GM21447 (cell line): ENCODE measurements at regions not wholly inside any gene's neighbourhood (a gene's known extent, or its start where the extent isn't known, plus 50 kb on each side); places are given as distances from the start of the nearest gene placed in this dataset.
"Not testable (repeated sequence)": the region's sequence is repeated elsewhere in the genome, so short reads cannot be mapped to it uniquely, and the experiment has no call there.

ENCODE experiments used
- ATAC-seq: cut with Tn5 transposase; IDR thresholded peaks from one replicate; pipeline ENCODE4 v1.9.1; 2021; ENCODE audit not compliant: unreplicated experiment

DNA sequence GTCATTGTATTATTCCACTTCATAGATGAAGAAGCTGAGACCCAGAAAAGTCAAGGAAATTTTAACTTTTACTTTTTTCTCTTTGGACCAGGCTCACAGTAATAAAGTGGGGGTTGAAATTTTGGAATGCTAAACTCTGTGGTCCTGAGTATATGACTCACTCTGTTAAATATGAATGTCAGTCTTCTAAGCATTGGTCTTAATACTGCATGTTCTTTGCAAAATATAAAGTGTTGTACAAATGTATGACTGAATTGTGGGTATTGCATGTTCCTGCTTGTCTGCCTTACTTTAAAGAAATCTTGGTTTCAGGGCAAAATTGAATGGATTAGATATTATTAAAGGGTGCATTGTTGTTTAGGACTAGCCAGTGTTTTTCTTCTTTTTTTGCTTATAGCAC lies 950.8 kb upstream of the GOT2 start:
- no peak for ATAC-seq

DNA sequence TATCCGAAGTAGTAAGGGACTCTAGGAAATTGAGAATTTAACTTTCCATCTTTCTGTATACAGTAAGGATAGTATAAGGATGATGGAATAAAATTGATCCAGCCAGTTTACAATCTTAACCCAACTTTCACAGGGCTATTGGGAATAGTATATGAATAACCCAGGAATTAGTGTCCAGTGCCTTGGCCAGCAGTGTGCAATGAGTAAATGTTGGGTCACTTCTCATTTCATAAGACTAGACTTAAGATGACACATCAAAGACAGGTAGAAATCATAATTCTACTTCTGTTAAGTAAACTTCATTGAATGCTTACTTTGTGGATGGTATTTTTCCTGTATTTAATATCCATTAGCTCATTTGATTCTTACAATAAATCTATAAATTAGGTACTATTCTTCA lies 949.6 kb upstream of the GOT2 start:
- no peak for ATAC-seq

DNA sequence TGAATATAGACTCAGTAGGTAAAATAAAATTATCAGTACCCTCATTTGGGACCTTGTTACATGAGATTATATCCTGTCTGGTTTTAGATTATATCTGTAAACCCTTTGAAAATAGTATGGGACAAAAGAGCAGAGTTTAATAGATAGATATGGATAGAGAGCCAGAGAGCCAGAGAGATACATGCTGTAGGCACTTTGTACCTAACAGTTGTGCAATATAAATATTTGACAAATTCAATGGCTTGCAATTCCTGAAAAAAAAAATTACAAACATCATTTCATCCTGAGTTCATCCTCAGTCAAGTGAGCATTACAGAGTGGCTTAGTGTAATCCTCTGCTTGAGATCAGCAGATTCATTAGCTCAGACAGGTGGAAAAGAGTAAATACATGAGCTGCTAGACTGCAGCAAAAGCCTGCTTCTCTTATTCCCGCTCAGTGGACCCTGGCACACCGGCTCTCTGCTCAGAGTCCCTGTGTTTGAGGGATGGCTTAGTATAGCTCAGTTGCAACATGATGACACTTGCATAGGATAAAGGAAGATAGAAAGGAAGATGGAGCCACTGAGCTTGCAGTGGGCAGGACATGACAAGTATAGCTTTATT lies 931.6 kb upstream of the GOT2 start:
- no peak for ATAC-seq

DNA sequence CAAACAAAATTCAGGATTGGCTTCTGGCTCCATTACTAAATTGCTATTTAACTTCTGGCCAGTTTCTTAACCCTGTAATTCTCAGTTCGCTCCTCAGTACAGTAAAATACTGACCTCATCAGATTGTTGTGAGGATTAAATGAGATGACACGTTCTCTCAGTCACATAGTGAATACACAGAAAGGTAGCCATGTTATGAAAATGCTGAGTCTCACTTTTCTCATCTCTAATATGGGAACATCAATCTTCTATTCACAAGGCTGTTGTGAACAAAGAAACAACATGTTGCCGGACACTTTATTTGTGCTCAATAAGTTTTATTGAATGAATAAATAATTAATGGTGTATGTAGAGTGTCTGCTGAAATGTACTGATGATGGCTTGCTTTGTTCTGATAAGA lies 924.5 kb upstream of the GOT2 start:
- no peak for ATAC-seq

DNA sequence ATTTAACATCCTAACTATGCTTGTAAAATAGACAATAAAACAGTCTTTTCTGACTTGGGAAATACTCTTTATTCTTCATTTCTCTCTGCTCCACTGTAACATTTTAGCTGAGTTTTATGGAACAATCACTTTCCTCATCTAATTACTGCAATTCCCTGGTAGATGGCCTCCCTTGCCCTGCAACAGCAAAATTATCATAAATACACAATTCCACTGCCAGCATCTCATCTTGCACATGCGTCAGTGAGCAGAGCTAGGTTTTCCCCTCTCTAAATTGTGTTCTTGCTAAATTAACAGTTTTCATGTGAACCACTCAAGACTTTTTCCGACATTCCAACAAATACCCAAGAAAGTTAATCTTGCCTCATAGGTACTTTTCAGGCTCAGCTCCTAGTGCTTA lies 920.9 kb upstream of the GOT2 start:
- ATAC-seq, result no peak

DNA sequence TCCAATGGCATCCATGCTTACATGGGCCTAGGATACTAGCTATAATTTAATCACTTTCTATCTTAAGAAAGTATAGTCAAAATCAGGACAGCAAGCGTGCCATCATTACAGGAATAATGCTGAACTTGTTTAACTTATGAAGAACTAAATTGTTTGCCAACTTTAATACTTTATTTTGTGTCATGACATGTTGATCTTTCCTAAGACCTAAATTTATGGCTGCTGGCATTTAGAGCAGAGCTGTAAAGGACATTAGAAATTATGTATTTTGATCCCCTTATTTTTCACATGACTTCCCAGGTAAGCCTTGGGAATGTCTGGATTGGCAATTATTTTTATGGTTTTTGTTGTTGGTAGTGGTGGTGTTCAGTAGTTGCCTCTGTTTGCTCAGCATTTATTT lies 920.3 kb upstream of the GOT2 start:
- no peak for ATAC-seq

DNA sequence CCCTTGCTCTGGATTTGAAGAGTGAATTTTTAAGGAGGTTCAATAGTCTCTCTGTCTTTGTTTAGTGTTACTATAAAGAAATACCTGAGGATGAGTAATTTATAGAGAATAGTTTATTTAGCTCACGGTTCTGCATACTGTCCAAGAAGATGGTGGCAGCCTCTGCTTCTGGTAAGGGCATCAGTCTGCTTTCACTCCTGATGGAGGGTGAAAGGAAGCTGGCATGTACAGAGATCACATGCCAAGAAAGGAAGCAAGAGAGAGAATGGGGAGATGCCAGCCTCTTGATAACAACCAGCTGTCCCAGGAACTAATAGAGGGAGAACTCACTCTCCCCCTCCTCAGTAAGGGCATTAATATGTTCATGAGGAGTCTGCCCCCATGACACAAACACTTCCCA lies 917.5 kb upstream of the GOT2 start:
- no peak for ATAC-seq

DNA sequence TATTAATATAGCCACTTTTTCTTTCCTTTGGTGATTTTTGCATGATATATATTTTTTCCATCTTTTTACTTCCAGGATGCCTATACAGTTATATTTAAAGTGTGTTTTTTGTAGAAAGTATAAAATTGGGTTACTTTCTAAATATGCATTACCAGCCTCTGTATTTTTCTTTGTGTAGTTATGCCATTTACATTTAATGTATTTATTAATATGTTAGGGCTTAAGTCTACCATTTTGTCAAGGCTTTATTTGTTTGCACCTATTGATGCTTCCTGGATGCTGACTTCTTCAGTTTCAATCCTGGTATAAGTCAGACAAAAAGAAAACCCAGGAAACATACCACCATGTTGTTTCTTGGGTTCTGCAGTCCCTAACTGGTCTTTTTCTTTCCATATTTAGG lies 911.1 kb upstream of the GOT2 start:
- no peak for ATAC-seq

DNA sequence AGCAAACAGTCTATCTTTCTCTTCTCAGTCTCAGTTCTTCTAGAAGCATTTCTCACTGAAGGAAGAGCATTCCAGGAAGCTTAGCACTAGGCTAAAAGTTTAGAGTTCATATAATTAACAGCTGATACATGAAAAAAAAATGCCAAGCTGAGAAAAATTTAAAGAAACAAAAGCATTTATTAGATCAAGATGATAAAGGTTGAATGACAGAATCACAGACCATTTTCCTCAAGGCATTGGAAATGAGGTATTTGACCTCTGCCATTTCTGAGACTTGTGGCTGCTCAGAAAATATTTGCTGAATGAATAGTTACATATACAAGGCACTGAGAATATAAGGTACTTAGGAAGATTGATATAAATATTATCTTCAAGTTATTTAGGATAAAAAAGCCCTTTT lies 901.6 kb upstream of the GOT2 start:
- ATAC-seq, result no peak

DNA sequence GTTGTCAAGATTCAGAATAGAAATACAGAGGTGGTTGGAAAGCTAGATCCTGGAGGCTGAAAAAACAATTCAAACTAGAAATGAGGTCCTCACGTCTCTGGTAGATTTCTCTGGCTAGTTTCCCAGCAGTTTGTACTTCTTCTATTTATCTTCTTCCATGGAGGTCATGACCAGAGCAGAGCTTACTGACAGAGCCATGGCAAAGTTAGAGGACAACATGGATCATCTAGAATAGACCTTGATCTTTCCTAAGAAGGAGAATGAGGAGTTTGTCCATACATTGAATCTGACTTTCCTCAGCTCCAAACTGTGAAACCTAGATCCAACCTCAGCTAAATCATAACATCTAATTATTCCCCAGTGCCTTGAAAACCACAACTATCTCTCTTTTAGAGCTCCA lies 900.8 kb upstream of the GOT2 start:
- ATAC-seq, result no peak

DNA sequence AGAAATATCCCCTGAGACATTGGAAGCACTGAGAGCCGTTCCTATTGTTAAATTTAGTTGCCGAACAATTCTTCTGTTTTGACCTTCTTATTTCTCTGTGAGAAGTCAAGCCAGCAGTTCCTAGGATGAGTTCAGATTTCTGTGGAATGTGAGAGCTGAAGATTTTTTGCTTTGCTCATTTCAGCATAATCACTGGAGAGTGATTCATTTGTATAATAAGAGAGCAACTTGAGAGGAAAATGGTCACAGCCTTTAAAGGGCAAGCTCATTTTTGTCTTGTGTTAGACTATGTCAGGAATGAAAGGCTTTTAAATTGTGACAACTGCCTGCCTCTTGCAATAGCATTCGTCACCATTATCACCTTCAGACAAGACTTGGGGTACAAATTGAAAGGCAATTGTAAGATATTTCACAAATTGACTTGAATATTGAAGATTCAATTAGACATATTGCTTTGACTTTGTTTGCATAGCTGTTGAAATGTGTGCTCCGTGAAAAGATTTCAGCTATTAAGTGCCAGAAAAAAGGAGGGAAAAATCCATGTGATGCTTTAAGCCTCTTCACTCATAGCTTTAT lies 900.0 kb upstream of the GOT2 start:
- ATAC-seq, result no peak

DNA sequence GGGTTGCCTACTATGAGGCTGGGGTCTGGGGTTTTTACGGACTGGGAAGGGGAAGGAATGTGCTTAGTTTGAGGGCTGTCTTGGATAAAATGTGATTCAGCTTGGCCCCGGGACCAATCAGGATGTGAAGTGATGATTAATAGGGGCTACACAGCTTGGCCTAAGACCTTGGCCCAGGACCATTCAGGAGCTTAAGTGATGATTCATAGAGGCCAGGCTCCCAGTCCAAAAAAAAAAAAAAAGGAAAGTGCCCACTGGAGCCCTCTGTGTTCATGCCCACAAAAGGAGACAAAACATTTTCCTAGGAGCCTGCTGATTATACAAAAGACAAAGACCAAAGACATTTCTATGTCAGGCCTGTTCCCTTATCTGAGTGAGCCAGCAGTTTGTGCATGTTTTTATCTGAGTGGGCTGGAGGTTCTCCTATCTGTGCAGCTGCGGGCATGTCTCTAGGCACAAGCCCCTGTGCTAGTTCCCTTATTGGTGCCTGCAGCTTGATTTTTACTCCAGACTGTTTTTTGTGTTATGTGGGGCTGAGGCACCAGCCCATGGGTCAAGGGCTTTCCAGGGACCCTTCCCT lies 898.2 kb upstream of the GOT2 start:
- no peak for ATAC-seq

DNA sequence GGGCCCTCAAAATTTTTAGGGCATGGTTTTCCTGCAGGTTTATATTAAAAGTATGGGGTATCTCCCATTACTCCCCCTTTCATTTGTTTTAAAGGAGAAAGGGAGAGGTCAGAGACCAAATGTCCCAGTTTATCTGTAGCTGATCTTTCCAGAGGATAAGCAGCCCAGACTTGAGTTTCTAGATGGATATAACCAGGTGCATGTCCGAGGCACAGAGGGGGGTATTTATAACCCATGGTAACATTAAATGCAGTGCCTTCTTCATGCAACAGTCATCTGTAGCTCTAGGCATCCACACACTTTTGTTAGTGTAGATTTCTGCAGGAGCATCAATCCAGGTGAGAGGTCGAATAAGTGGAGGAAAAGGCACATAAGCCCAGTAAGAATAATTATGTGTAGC lies 890.3 kb upstream of the GOT2 start:
- not testable (repeated sequence) for ATAC-seq

DNA sequence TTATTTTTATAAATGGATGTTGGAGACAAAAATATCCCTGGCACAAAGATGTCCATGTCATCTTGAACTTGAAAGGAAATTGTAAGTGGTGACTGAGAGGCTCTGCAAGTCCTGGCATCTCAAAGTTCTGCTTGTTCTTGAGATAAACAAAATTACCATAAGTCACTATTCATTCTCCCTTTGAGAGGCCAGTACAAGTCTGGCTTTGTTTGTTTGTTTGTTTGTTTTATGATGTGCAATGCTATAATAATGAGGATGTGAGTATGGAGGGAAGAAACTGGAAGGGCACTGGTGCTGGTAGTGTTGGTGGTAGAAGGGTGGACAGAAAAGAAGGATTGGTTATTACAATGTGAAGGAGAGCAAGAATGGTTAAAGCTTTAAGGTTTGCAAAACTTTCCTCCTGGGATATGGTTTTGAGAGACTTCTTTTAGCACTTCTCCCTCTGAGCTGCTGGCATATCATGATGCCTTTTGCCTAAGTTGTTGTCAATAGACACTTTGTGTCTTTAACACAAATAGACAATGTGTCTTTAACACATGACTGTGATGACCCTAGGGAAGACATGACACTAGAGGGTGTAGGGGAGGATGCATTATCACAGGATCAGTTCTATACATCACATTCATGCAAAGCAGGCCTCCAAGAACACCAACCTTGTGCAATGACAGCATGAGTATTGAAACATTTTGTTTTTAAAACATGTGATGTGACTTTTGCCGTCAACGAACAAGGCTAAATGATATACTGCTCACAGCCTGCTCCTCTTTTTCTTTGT lies 880.5 kb upstream of the GOT2 start:
- ATAC-seq, result no peak

DNA sequence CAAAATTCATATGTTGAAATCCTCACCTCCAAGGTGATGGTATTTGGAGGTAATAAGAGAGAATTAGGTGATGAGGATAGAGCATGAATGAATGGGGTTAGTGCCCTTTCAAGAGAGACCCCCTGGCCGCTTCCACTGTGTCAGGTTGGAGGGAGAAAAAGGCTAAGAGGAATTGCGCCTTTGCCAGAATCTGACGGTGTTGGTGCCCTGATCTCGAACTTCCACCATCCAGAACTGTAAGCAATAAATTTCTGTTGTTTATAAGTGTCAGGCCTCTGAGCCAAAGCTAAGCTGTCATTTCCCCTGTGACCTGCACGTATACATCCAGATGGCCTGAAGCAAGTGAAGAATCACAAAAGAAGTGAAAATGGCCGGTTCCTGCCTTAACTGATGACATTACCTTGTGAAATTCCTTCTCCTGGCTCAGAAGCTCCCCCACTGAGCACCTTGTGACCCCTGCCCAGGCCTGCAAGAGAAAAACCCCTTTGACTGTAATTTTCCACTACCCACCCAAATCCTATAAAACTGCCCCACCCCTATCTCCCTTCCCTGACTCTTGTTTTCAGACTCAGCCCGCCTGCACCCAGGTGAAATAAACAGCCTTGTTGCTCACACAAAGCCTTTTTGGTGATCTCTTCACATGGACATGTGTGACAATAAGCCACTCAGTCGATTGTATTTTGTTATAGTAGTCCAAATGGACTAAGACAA lies 878.9 kb upstream of the GOT2 start:
- not testable (repeated sequence) for ATAC-seq

DNA sequence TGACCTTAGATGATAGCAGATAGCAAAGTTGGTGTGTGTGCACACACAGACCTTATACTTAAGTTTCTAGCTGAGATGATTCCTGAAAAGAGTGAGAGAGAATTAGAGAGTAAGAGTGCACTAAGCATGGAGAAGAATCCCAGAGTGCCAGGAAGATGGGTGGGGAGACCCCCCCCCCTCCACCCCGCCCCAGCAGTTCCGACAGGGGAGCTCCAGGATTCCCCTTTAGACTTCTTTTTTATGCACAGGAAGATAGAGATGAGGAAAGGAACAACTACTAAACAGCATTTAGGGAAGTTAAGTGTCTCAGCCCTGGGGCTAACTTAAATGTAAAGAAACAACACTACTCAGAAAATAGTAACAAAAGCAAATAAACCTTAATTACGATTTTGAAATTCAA lies 878.0 kb upstream of the GOT2 start:
- ATAC-seq, result no peak

DNA sequence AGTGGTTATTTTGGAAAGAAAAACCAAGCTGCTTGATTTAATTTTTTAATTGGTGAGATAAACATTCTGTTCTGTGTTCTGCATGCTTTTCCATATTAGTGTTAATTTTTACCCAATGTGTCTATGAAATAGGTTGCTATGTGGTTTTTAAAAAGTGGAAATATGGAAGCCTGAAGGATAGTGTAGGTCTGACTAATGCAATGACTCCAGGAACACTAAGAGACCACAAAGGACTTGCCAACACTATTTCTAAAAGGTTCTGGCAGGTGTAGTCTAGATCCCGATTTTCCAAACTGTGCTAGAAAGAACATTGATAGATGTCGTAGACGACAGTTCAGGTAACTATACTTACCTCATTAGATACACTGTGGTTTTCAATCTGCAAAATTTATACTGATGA lies 877.4 kb upstream of the GOT2 start:
- no peak for ATAC-seq

DNA sequence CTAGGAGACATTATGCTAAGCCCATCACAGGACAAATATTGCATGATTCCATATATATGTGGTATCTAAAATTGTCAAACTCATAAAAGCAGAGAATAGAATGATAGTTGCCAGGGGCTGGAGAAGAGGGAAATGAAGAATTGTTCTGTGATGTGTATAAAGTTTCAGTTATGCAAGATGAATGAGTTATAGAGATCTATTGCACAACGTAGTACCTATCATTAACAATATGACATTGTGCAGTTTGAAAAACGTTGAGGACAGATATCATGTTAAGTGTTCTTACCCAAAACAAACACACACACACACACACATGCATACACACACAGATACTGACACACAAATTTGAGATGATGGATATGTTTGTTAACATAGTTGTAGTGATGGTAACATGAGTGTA lies 871.6 kb upstream of the GOT2 start:
- no peak for ATAC-seq

DNA sequence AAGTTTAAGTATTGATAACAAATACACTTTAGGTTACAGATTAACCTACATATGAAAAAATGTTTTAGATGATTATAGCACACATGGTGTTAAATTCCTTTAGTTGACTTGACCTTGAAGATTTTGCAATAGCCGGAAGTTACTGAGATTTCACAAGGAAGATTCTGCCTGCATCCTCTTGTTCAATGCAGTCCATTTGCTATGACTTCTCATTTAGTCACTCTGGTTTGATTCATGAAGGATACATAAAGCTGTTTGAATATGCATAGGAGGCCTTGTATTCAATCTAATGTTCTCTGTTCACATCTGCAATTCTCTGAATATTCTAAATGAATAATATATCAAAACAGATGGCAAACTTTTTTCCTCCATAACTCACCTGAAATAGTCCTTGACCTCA lies 870.2 kb upstream of the GOT2 start:
- ATAC-seq, result no peak

DNA sequence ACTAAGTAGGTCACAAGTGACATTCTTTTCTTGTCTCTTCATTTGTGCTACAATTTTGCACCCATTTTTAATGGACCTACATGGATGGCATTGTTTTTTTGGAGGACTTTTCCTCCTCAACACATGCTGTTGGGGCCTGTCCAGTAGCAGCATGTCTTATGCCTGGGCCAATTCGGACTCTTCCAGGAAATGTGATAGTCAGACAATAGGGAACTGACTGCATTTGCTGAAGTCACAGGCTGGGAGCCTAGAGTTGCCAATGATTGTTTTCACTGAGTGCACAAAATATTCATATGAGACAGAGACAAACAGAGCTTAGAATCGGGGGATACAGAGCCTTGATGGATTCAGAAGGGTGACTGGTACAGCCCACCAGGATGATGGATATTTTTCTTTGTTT lies 867.3 kb upstream of the GOT2 start:
- ATAC-seq, result no peak

DNA sequence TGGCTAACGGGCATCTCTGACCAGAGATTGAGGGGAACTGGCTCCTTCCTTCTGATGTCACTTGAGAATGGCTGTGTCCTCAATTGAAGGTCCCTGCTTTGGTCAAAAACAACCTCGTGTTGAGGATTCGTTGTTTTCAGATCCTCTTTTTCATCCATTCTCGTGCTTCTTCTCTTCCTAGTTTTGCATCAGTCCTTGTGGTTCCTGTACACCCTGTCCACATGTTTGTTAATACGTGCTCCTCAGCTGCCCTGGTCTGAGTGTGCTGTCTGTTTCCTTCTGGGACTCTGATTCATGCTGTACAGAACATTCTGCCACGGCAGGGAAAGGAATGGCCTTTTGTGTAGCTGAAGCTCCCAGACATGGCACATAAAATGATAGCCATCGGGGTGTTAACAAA lies 863.2 kb upstream of the GOT2 start:
- no peak for ATAC-seq

DNA sequence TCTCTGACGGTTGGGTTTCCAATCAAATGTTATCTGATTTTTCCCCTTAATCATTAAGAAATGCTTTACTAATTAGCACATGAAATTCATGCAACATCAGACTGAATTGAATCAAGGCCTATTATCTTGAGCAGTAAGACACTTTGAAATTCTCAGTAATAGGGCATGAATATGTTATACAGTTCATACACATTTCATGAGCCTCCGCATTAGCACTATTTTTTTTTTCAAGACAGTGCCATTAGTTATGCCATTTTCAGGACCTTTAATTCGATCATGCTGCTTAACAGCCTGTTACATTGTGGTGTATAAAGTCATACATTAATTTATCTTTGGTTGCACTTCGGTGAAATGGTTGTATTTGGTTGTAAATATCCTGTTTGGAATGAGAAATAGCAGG lies 862.6 kb upstream of the GOT2 start:
- ATAC-seq, result no peak
